ES-I3 (cell line): ENCODE measurements at regions not wholly inside any gene's neighbourhood (a gene's known extent, or its start where the extent isn't known, plus 50 kb on each side); places are given as distances from the start of the nearest gene placed in this dataset.

Source experiments
- H3K36me3 ChIP-seq: 2 replicates; pipeline ENCODE4 v1.6.1; 2013; ENCODE audit warnings: mild to moderate bottlenecking, low read length, control low read depth, moderate library complexity; ENCODE audit not compliant: insufficient read depth
- H3K4me1 ChIP-seq: 2 replicates; pipeline ENCODE4 v1.6.1; 2013; ENCODE audit warnings: mild to moderate bottlenecking, control low read depth, low read length; ENCODE audit not compliant: insufficient read depth
- H3K9ac ChIP-seq: 2 replicates; pipeline ENCODE4 v1.6.1; 2013; ENCODE audit warnings: low read depth, mild to moderate bottlenecking, low read length, moderate library complexity
- H3K9me3 ChIP-seq: 2 replicates; pipeline ENCODE4 v1.6.1; 2013; ENCODE audit warnings: mild to moderate bottlenecking, low read length, moderate library complexity; ENCODE audit not compliant: control insufficient read depth, insufficient read depth

DNA sequence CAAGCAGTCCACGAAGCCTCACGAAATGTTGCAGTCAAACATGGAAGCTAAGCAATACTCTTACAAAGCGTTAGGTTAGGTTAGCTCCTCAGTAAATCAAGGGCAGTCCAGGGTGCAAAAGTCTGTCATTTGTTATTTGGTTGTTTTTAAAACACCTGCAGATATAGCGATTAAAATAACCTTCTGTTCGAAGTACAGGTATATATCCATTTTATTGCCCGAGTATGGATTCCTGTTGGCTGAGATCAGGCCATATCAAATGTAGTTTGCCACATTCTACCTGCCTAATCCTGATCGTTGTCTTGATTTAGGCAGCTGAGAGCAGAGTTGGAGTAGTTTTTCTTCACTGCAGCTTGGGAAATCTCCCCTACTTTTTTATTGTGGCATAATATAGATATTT is 99.5 kb upstream of the EPB41L3 start:
- H3K9ac ChIP-seq, result no peak overlapping the region
- H3K4me1 ChIP-seq, result 0 out of 2 replicates have a peak, but pooled peaks cover 10% of the 10 kb centered on the region
- no peaks in the 10 kb centered on the region for H3K36me3 ChIP-seq
- H3K9me3 ChIP-seq, result no peaks in the 10 kb centered on the region

DNA sequence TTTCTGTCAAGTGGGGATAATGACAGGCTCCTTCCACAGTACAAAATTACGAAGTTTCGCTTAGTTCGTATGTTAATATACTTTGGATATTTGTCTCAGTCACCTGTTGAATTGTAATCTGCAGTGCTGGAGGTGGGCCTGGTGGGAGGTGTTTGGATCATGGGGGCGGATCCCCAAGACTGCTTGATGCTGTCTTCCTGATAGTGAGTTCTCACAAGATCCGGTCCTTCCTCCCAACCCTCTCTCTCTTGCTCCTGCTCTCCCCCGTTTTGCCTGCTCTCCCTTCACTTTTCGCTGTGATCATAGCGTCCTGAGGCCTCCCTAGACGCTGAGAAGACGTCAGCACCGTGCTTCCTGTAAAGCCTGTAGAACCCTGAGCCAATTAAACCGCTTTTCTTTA is 97.1 kb upstream of the EPB41L3 start:
- no peaks in the 10 kb centered on the region for H3K9me3 ChIP-seq
- 0 out of 2 replicates have a peak, but pooled peaks cover 10% of the 10 kb centered on the region for H3K4me1 ChIP-seq
- H3K9ac ChIP-seq, result no peak overlapping the region
- H3K36me3 ChIP-seq, result no peaks in the 10 kb centered on the region

DNA sequence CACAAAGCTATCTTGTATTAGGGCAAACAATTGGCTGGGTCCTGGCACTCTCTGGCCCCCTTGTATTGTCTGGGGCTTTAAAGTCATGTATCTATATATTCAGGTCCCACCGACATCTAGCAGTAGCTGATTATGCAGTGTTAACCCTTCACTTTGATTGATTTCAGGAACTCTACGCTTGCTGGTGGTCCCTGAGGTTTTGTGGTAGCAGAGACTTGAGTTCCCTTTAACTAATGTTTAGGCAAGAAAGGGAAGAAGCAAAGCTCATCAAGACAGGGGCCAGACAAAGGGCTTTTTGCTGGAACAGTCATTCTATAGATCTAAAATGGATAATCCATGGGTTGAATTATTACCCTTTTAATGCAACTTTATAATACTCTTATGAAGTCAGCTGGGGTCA is 95.3 kb upstream of the EPB41L3 start:
- Histone ChIP-seq H3K9me3 (no peaks in the 10 kb centered on the region), H3K9ac (no peak overlapping the region), H3K36me3 (no peaks in the 10 kb centered on the region), H3K4me1 (0 out of 2 replicates have a peak, but pooled peaks cover 4% of the 10 kb centered on the region)

DNA sequence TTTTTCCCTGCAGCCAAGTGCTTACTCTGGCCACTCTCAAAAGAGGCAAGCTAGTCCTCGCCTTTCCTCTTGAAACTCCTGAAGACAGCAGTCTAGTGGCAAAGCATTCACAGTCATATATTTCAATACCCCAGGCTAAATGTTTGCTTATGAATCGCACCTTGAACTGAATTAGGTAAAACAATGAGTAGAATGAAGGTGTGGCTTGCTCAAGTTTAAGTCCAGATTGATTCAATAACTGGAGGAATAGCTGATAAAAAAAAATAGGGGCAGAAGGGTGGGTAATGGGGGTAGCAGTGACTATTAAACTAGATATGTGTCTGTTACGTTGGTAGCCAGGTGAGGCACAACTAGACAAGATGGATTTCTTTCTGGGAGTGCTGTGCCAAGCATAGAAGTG is 88.2 kb upstream of the EPB41L3 start:
- no peaks in the 10 kb centered on the region for H3K9me3 ChIP-seq
- no peaks in the 10 kb centered on the region for H3K36me3 ChIP-seq
- no peak overlapping the region for H3K9ac ChIP-seq
- no peaks in the 10 kb centered on the region for H3K4me1 ChIP-seq

DNA sequence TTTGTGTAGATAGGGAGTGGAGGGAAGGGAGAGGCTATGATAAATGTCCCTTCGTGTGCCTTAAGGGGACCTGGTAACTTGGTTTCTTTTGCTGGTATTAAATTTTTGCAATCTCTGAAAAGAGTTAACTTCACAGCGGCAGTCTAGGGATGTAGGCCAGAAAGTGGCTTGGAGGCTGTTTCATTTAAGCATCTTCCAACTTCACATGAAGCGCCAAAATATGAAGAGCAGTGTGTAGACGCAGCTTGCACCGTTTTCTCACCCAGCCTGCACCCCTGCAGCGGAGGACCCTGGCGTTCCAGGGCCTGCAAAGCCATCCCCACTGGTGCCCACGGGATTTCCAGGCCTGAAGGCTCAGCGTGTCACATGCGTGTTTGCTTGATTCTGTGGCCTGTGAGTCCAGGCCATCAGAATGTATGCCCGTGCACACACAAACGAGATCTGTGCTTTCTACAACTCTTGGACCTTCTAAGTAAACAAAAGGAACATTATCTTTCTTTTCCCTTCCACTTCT is 87.2 kb upstream of the EPB41L3 start:
- no peak overlapping the region for H3K9ac ChIP-seq
- no peaks in the 10 kb centered on the region for H3K9me3 ChIP-seq
- H3K36me3 ChIP-seq, result no peaks in the 10 kb centered on the region
- H3K4me1 ChIP-seq, result no peaks in the 10 kb centered on the region

DNA sequence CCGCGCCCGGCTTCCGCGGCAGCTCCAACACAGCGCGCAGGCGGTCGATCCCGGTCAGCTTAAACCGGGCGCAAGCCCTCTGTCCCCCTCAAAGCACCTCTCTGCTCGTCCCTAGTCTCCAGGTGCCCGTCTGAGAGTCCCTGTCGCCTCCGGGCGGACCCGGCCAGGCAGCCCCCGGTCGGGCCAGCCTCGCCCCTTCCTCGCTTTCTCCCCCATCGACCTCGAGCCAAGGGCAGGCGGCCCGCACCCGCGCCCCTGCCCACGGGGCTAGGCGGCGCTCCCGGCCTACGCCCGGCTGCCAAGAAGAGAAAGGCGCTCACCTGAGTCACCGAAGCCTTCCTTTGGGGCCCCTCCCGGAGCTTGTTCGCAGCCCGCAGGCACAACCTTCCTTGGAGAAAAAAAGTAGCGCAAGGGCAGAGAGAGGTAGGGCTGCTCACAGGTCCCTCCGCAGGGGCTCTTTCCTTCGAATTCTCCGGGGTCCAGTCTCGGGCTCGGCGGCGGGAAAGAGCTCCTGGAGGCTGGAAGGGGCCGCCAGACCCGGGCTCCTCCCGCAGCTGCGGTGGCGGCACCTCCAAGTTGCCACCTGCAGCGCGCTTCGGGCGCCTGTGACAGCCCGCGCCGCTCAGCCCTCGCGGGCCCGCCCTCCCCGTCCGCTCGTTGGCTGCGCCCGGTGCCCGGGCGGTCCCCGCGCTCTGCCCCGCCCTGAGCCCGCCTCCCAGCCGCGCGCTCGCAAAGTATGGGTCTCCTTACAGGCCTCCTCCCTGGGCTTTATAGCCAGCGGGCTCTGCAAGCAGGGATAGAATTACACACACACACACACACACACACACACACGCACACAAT is 86.5 kb upstream of the EPB41L3 start:
- H3K9me3 ChIP-seq, result no peaks in the 10 kb centered on the region
- 0 out of 2 replicates have a peak, but pooled peaks cover 3% of the 10 kb centered on the region for H3K4me1 ChIP-seq
- peak overlapping the region; percentile 66; the same call in 1 of the 2 replicates for H3K9ac ChIP-seq
- H3K36me3 ChIP-seq, result no peaks in the 10 kb centered on the region

DNA sequence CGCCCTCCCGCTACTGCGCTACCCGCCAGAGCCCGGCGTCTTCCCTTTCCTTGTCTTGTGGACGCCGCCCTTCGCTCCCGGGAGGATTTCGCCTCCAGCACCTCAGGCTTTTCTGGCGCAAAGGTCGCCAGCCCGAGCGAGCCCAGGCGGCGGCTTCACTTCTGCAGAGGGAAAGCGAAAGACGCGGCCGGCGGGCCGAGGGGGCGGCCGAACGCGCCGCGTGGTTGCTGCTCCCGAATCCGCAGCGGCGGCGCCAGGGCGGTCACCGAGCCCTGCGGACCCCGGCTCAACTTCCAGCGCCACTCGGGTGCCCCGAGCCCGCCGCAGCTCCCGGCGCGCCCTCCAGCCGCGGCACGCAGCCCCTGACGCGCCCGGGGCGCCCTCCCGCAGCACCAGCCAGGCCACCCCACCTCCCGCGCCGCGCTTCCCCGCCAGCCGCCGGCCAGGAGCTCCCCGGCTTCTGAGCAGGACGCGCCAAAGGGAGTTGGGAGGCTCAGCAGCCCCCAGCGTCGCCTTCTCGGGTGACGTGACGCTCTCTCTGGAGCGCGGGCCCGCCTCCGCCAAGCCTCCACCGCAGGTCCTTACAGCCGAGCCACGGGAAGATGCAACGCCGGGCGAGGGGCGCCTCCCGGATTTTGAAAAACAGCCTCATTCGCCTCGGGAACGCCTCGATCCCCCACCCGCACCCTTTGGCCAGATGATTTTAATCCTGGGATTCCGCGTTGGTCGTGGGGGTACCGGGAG is 84.9 kb upstream of the EPB41L3 start:
- Histone ChIP-seq H3K4me1 (peaks cover 14% of the 10 kb centered on the region; the same call in 1 of the 2 replicates), H3K9ac (peak overlapping the region; percentile 66; the same call in 1 of the 2 replicates), H3K9me3 (no peaks in the 10 kb centered on the region), H3K36me3 (no peaks in the 10 kb centered on the region)

DNA sequence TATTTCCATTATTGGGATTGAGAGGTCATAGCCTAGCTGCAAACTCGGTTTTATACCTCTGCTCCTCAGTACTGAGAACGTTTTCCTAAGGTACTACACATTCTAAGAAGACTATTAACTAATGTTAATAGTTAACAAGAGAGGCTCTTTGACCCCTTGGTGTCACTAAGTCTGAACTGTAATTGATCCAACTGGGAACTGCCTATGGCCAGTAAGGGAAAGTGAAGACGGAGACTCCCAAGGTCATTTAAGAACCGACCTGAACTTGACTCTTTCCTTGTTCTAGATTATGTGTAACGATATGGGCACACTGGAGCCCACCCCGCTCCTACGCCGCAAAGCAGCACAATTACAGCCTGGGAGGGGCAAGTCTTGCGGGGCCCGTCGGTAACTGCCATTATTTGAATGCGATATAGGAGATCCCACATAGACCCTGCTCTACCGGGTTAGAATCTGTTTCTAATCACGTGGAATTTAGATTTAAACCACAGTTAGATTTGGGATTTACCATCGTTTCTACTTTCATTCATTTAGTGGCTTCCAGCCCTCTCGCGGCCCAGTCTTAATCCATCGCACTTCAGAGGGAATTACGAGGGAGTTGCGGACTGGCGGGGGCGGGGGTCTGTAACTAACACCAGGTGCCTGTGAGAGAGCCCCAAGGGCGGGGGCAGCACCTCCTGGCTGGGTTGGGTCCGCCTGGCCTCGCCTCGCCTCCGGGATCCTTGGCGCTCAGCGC is 84.1 kb upstream of the EPB41L3 start:
- no peaks in the 10 kb centered on the region for H3K36me3 ChIP-seq
- no peaks in the 10 kb centered on the region for H3K9me3 ChIP-seq
- peak overlapping the region; percentile 66; the same call in 1 of the 2 replicates for H3K9ac ChIP-seq
- peaks cover 14% of the 10 kb centered on the region; the same call in 1 of the 2 replicates for H3K4me1 ChIP-seq

DNA sequence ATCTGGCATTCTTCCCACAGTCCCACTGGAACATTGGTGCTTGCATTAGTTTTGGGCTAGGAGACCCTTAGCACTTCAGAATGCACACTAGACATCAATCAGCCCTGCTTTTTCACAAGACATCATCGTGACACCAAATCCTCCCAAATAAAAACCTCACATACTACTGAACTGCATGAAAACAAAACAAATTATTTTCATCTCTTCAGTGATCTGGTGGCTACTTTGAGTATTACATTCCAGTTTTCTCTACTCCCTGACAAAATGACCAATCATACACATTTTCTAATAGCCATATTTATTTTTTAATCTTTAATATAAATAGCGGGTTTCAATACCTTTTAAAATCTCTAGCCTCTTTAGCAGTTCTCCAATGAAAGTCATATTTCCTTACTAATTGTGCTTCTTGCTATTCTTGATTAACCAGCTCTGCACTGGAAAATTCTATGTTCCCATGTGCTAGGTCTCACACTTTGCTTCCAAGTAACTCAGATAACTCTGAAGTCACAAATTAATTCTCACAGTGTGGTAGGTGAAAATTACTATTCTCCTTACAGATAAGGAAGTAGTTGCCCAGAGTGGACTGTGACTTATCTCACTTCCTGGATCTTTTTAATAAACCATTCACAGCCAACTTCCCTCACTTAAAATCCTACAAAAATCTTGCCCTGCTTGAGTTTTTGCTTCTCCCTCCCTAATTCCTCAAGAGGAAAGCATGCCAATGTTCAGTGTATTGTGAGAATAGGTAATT is 82.5 kb upstream of the EPB41L3 start:
- Histone ChIP-seq H3K4me1 (peaks cover 14% of the 10 kb centered on the region; the same call in 1 of the 2 replicates), H3K36me3 (no peaks in the 10 kb centered on the region), H3K9ac (no peak overlapping the region), H3K9me3 (no peaks in the 10 kb centered on the region)

DNA sequence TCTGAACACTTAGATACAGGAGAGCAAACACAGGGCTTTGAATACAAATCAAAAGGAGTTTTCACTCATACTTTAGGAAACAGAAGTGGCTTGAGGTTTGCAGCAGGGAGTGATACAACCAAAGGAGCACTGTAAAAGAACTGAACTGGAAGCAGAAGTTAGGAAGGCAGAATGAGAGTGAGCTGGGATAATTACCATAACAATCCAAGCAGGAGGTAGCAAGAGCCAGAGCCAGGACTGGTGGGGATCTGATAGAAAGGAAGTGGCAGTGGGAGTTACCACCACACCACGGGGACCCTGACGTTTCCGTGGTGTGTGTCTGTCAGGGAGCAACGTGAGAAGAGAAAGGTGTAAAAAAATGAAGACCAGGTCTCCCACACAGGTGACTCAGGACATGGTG is 81.3 kb upstream of the EPB41L3 start:
- Histone ChIP-seq H3K9me3 (no peaks in the 10 kb centered on the region), H3K36me3 (no peaks in the 10 kb centered on the region), H3K4me1 (peaks cover 14% of the 10 kb centered on the region; the same call in 1 of the 2 replicates), H3K9ac (no peak overlapping the region; the same call in 1 of the 2 replicates)

DNA sequence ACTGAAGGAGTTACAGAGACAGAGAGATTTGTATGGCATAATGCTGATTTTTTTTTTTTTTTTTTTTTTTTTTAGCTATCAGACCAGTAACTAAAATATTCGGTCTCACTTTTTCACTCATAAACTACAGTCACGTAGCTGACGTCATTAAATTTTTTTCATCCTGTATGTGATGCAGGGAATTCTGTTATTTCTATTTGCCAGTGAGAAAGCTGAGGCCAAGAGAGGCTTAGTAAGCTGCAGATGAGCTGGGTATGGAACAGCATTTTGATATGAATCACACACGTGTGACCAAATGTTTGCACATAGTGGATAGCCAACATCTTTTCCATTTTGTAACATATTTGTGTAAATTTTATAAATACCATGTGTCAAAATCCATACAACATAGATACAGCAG is 79.1 kb upstream of the EPB41L3 start:
- no peaks in the 10 kb centered on the region for H3K36me3 ChIP-seq
- H3K9ac ChIP-seq, result no peak overlapping the region
- H3K4me1 ChIP-seq, result peaks cover 14% of the 10 kb centered on the region; the same call in 1 of the 2 replicates
- no peaks in the 10 kb centered on the region for H3K9me3 ChIP-seq

DNA sequence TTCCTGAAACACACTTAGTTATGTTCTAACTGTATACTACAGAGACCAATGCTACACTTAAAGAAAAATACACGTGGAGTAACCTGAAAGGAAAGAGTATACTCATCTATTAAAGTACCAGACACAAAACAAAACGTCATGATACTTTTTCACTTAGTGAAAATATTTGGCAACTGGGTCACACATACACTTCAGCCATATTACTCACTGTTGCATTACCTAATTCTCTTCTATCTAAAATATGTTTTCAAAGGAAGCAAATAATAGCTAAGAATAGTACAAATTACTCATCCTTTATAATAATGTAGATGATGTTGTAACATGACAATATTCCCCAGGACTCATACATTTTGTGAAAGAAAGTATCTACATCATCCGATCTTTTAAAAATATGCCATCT is 76.5 kb upstream of the EPB41L3 start:
- Histone ChIP-seq H3K9ac (no peak overlapping the region), H3K9me3 (no peaks in the 10 kb centered on the region), H3K4me1 (peaks cover 11% of the 10 kb centered on the region; the same call in 1 of the 2 replicates), H3K36me3 (no peaks in the 10 kb centered on the region)

DNA sequence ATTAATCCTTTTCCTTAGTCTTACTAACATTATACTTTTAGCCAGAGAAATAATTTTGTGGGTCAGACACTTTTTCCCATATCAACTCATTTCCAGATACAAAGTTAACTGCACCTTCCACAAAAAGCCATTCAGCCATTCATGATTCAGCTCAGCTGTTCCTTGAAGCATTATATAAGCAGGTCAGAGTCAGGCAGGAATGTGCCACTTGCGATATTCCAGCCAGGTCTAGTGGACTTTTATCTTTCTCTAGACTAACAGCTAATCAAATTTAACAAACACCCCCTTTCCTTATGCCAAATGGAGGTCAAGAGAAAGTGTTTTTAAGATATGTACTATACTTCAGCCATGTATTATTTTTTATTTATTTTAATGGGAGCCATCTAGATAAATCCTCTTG is 75.6 kb upstream of the EPB41L3 start:
- H3K9me3 ChIP-seq, result no peaks in the 10 kb centered on the region
- no peaks in the 10 kb centered on the region for H3K36me3 ChIP-seq
- H3K9ac ChIP-seq, result no peak overlapping the region
- peaks cover 4% of the 10 kb centered on the region; the same call in 1 of the 2 replicates for H3K4me1 ChIP-seq
